ENCODE measurements at regions not wholly inside any gene's neighbourhood (a gene's known extent, or its start where the extent isn't known, plus 50 kb on each side); places are given as distances from the start of the nearest gene placed in this dataset.

- no peaks in the 10 kb centered on the region for H3K27me3 Mint-ChIP-seq (ENCODE audit: low read depth)
- no peak for TF ChIP-seq CTCF (IDR thresholded peaks at IDR 0.05)
- no peak for DNase-seq (ENCODE audit: low spot score)
- H3K4me3 Mint-ChIP-seq (ENCODE audit: unreplicated experiment), result no peak overlapping the region
- H3K4me1 Mint-ChIP-seq (ENCODE audit: low read depth), result peaks cover 17% of the 10 kb centered on the region
- H3K9me3 Mint-ChIP-seq (ENCODE audit: low read depth), result no peaks in the 10 kb centered on the region
- H3K36me3 Mint-ChIP-seq (ENCODE audit: low read depth), result no peaks in the 10 kb centered on the region
- no peak overlapping the region for H3K27ac Mint-ChIP-seq (ENCODE audit: unreplicated experiment)
Observed at GRCh38 chr5:74282490-74282889, 358.0 kb downstream of the ENC1 start.

- Mint-ChIP-seq H3K36me3 (ENCODE audit: low read depth) (no peaks in the 10 kb centered on the region), H3K4me3 (ENCODE audit: unreplicated experiment) (no peak overlapping the region), H3K4me1 (ENCODE audit: low read depth) (peaks cover 14% of the 10 kb centered on the region), H3K27ac (ENCODE audit: unreplicated experiment) (no peak overlapping the region), H3K9me3 (ENCODE audit: low read depth) (no peaks in the 10 kb centered on the region), H3K27me3 (ENCODE audit: low read depth) (no peaks in the 10 kb centered on the region)
- DNase-seq (ENCODE audit: low spot score), result no peak
- TF ChIP-seq CTCF (IDR thresholded peaks at IDR 0.05), result no peak
Observed at GRCh38 chr5:74281166-74281565, 359.4 kb downstream of the ENC1 start.

- Mint-ChIP-seq H3K27me3 (ENCODE audit: low read depth) (no peaks in the 10 kb centered on the region), H3K9me3 (ENCODE audit: low read depth) (no peaks in the 10 kb centered on the region), H3K36me3 (ENCODE audit: low read depth) (no peaks in the 10 kb centered on the region), H3K4me1 (ENCODE audit: low read depth) (peaks cover 13% of the 10 kb centered on the region), H3K27ac (ENCODE audit: unreplicated experiment) (no peak overlapping the region), H3K4me3 (ENCODE audit: unreplicated experiment) (no peak overlapping the region)
- no peak for DNase-seq (ENCODE audit: low spot score)
- TF ChIP-seq CTCF (IDR thresholded peaks at IDR 0.05), result no peak
Observed at GRCh38 chr5:74280306-74280705, 360.2 kb downstream of the ENC1 start.

- peaks cover 23% of the 10 kb centered on the region for H3K4me1 Mint-ChIP-seq (ENCODE audit: low read depth)
Observed at GRCh38 chr5:74279244-74279643, 361.3 kb downstream of the ENC1 start.

GRCh38 chr5:74277418-74277817 is 363.1 kb downstream of the ENC1 start:
- H3K4me3 Mint-ChIP-seq (ENCODE audit: unreplicated experiment), result no peak overlapping the region
- no peak for TF ChIP-seq CTCF (IDR thresholded peaks at IDR 0.05)
- no peaks in the 10 kb centered on the region for H3K36me3 Mint-ChIP-seq (ENCODE audit: low read depth)
- DNase-seq (ENCODE audit: low spot score), result no peak
- H3K9me3 Mint-ChIP-seq (ENCODE audit: low read depth), result no peaks in the 10 kb centered on the region
- no peak overlapping the region for H3K27ac Mint-ChIP-seq (ENCODE audit: unreplicated experiment)
- peaks cover 33% of the 10 kb centered on the region for H3K4me1 Mint-ChIP-seq (ENCODE audit: low read depth)
- no peaks in the 10 kb centered on the region for H3K27me3 Mint-ChIP-seq (ENCODE audit: low read depth)

More at GRCh38 chr5:74279244-74279643, 361.3 kb downstream of the ENC1 start:
- no peak for TF ChIP-seq CTCF (IDR thresholded peaks at IDR 0.05)
- Mint-ChIP-seq H3K4me3 (ENCODE audit: unreplicated experiment) (no peak overlapping the region), H3K36me3 (ENCODE audit: low read depth) (no peaks in the 10 kb centered on the region), H3K9me3 (ENCODE audit: low read depth) (no peaks in the 10 kb centered on the region), H3K27me3 (ENCODE audit: low read depth) (no peaks in the 10 kb centered on the region), H3K27ac (ENCODE audit: unreplicated experiment) (no peak overlapping the region)
- no peak for DNase-seq (ENCODE audit: low spot score)
